ENCODE measurements at regions not wholly inside any gene's neighbourhood (a gene's known extent, or its start where the extent isn't known, plus 50 kb on each side); places are given as distances from the start of the nearest gene placed in this dataset.

DNA sequence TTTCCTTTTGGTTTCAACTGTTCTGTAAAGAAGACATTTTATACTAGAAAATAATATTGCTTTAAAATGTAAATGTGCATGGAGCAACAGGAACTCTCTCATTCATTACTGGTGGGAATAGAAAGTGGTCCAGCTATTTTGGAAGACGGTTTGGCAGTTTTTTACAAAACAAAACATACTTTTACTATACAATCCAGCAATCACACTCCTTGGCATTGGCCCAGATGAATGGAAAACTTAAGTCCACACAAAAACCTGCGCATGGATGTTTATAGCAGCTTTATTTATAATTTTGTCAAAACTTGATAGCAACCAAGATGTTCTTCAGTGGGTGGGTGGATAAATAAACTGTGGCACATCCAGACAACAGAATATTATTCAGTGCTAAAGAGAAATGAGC lies 49.9 kb upstream of the SEPTIN5 start:
- Histone ChIP-seq H3K27me3 (replicated peaks) (no peaks in the 10 kb centered on the region), H3K4me3 (ENCODE audit: low read depth, low read length) (no peak overlapping the region), H3K27ac (peak overlapping the region; percentile 84), H3K36me3 (replicated peaks) (no peaks in the 10 kb centered on the region)
- no peak for TF ChIP-seq CTCF (IDR thresholded peaks at IDR 0.05; ENCODE audit: low read depth, low read length, missing control alignments)
- in situ Hi-C loops (cut with HindIII; ENCODE audit: low pct_ligation_motif_present, low sequenced_read_pairs) = no loop called here
- no peak for DNase-seq
